ENCODE measurements at regions not wholly inside any gene's neighbourhood (a gene's known extent, or its start where the extent isn't known, plus 50 kb on each side); places are given as distances from the start of the nearest gene placed in this dataset.

DNA sequence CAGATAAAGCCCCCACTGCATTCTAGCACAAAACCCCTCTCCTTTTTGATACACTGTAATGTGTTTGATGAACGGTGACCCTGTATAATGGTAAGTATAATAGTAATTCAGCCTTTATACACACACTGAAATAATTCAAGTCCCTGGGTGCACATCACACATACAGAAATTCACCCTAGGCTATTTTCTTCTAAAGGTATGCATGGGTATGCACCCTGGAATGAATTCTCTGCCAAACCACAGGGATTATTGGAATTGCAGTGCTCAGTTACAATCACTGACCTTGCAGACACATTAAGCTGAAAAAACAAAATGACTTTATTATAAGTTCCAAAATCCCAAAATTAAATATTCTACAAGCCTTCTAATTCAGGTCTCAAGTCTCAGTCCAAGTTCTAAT lies 245.9 kb upstream of the FAT3 start:
- H3K27me3 Mint-ChIP-seq, result no peaks in the 10 kb centered on the region
- Histone ChIP-seq H2AFZ (ENCODE audit: insufficient read depth, low read depth, low read length, poor library complexity, severe bottlenecking) (no peak overlapping the region), H3K9me3 (ENCODE audit: control extremely low read depth in 1 of 3, control insufficient read depth in 2 of 3, insufficient read depth in 1 of 3, low read length in 2 of 3) (peaks cover 0 to 4% (median 0%) of the 10 kb centered on the region in 3 donors), H3K79me2 (ENCODE audit: control insufficient read depth, insufficient read depth, low read length) (no peaks in the 10 kb centered on the region), H3K4me1 (ENCODE audit: control insufficient read depth in 2 of 2, insufficient read depth in 2 of 2, low read length in 2 of 2) (no peaks in the 10 kb centered on the region), H3K4me2 (replicated peaks; ENCODE audit: low read depth, low read length, poor library complexity, severe bottlenecking) (no peak overlapping the region), H3K36me3 (replicated peaks in 1 of 2; ENCODE audit: control extremely low read depth in 1 of 2, control insufficient read depth in 1 of 2, extremely low read depth in 1 of 2, insufficient read depth in 2 of 2, low read length in 1 of 2) (no peaks in the 10 kb centered on the region), H3K9ac (ENCODE audit: low read length) (no peak overlapping the region), H3K27ac (ENCODE audit: low read length in 2 of 2) (no peak overlapping the region), H3K27me3 (replicated peaks in 1 of 4; ENCODE audit: control extremely low read depth in 1 of 4, control insufficient read depth in 3 of 4, insufficient read depth in 4 of 4, low read length in 3 of 4) (no peaks in the 10 kb centered on the region), H3K4me3 (ENCODE audit: control extremely low read depth in 1 of 5, extremely low read depth in 1 of 5, insufficient read depth in 1 of 5, low read depth in 2 of 5, low read length in 4 of 5) (no peak overlapping the region), H4K20me1 (ENCODE audit: control insufficient read depth, insufficient read depth, low read length, poor library complexity, severe bottlenecking) (no peaks in the 10 kb centered on the region)
- H3K4me3 Mint-ChIP-seq, result no peak overlapping the region
- WGBS (ENCODE audit: insufficient coverage), result no CpG with 5 or more reads among the region's 1 CpG
- ChIA-PET POLR2A (no interaction called here), CTCF (no interaction called here)
- no peak overlapping the region for H3K27ac Mint-ChIP-seq
- H3K4me1 Mint-ChIP-seq, result no peaks in the 10 kb centered on the region
- no peak for ATAC-seq (ENCODE audit: low read depth)
- no peak for DNase-seq
- no peak for TF ChIP-seq EZH2 (IDR thresholded peaks at IDR 0.05; ENCODE audit: borderline replicate concordance, insufficient read depth, low read depth, low read length, poor library complexity, severe bottlenecking)
- TF ChIP-seq, protein P1, sequence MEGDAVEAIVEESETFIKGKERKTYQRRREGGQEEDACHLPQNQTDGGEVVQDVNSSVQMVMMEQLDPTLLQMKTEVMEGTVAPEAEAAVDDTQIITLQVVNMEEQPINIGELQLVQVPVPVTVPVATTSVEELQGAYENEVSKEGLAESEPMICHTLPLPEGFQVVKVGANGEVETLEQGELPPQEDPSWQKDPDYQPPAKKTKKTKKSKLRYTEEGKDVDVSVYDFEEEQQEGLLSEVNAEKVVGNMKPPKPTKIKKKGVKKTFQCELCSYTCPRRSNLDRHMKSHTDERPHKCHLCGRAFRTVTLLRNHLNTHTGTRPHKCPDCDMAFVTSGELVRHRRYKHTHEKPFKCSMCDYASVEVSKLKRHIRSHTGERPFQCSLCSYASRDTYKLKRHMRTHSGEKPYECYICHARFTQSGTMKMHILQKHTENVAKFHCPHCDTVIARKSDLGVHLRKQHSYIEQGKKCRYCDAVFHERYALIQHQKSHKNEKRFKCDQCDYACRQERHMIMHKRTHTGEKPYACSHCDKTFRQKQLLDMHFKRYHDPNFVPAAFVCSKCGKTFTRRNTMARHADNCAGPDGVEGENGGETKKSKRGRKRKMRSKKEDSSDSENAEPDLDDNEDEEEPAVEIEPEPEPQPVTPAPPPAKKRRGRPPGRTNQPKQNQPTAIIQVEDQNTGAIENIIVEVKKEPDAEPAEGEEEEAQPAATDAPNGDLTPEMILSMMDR (IDR thresholded peaks at IDR 0.05), result no peak
- intact Hi-C loops (cut with micrococcal nuclease), result no loop called here
- peaks cover 2% of the 10 kb centered on the region for H3K9me3 Mint-ChIP-seq (ENCODE audit: insufficient read depth)

DNA sequence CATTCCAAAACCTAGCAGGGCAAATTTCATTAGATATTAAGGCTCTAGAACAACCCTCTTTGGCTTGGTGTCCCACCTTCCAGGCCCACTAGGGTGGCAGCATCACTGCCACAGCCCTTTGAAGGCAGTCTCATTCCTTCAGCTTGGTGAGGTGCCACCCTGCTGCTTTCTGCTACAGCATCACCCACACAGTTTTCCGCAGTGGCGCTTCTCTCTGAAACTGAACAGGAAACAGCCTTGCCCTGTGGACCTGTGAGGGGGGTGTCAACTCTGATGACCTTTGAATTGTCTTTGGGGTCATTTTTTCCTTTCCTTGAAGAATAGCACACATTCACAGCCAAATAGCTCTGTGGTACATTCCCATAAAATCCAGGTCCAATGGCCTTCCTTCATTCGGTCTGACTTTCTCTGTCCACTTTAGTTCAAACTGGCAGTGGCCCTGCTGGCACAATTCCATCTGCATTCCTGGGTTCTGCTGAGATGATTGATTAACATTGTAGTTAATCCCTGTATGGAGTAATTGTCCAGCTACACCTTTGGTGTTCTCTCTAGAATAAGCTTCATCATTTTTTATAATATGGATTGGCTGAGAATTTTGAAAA lies 251.9 kb upstream of the FAT3 start:
- ATAC-seq (ENCODE audit: low read depth), result no peak
- no peak overlapping the region for H3K27ac ChIP-seq (ENCODE audit: low read length in 2 of 2)
- Mint-ChIP-seq H3K27me3 (no peaks in the 10 kb centered on the region), H3K4me3 (no peak overlapping the region), H3K4me1 (no peaks in the 10 kb centered on the region), H3K9me3 (ENCODE audit: insufficient read depth) (no peaks in the 10 kb centered on the region), H3K27ac (no peak overlapping the region)
- no peak overlapping the region for H3K4me3 ChIP-seq (ENCODE audit: control extremely low read depth in 1 of 5, extremely low read depth in 1 of 5, insufficient read depth in 1 of 5, low read depth in 2 of 5, low read length in 4 of 5)
- H3K4me2 ChIP-seq (replicated peaks; ENCODE audit: low read depth, low read length, poor library complexity, severe bottlenecking), result no peak overlapping the region
- intact Hi-C loops (cut with micrococcal nuclease), result no loop called here
- H3K27me3 ChIP-seq (replicated peaks in 1 of 4; ENCODE audit: control extremely low read depth in 1 of 4, control insufficient read depth in 3 of 4, insufficient read depth in 4 of 4, low read length in 3 of 4), result no peaks in the 10 kb centered on the region
- WGBS (ENCODE audit: insufficient coverage), result no CpG with 5 or more reads among the region's 3 CpGs
- H3K9me3 ChIP-seq (ENCODE audit: control extremely low read depth in 1 of 3, control insufficient read depth in 2 of 3, insufficient read depth in 1 of 3, low read length in 2 of 3), result peaks cover 0 to 4% (median 0%) of the 10 kb centered on the region in 3 donors
- H3K9ac ChIP-seq (ENCODE audit: low read length), result no peak overlapping the region
- no peak for DNase-seq
- ChIA-PET CTCF (no interaction called here), POLR2A (no interaction called here)
- no peaks in the 10 kb centered on the region for H3K4me1 ChIP-seq (ENCODE audit: control insufficient read depth in 2 of 2, insufficient read depth in 2 of 2, low read length in 2 of 2)
- TF ChIP-seq, protein P1 (IDR thresholded peaks at IDR 0.05), result no peak
- no peak for TF ChIP-seq EZH2 (IDR thresholded peaks at IDR 0.05; ENCODE audit: borderline replicate concordance, insufficient read depth, low read depth, low read length, poor library complexity, severe bottlenecking)
- H3K79me2 ChIP-seq (ENCODE audit: control insufficient read depth, insufficient read depth, low read length), result no peaks in the 10 kb centered on the region
- no peaks in the 10 kb centered on the region for H3K36me3 ChIP-seq (replicated peaks in 1 of 2; ENCODE audit: control extremely low read depth in 1 of 2, control insufficient read depth in 1 of 2, extremely low read depth in 1 of 2, insufficient read depth in 2 of 2, low read length in 1 of 2)
- no peaks in the 10 kb centered on the region for H4K20me1 ChIP-seq (ENCODE audit: control insufficient read depth, insufficient read depth, low read length, poor library complexity, severe bottlenecking)
- H2AFZ ChIP-seq (ENCODE audit: insufficient read depth, low read depth, low read length, poor library complexity, severe bottlenecking), result no peak overlapping the region
